ENCODE measurements at regions not wholly inside any gene's neighbourhood (a gene's known extent, or its start where the extent isn't known, plus 50 kb on each side); places are given as distances from the start of the nearest gene placed in this dataset.

DNA sequence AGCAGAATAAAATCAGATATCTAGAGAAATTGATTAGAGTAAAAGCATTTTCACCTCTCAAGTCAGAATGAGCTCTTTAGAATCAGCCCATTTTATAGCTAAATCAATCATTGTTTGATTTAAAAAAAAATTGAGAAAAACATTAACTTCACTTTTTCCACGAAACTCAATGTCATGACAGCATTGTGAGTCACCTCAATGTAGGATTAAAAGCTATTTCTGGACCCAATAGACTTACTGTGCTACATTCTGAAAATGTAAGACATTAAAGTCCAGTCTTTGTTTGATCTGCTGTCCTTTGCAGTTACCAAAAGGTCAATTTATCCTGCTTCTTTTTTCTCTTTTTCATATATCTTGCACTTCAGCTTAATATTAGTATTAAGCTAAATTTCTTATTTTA, 519.4 kb upstream of the ZNF337 start:
- peak; percentile 83 for DNase-seq
- Histone ChIP-seq H3F3A (ENCODE audit: insufficient read depth) (peaks cover 9% of the 10 kb centered on the region; the same call in 1 of the 2 replicates), H3K27ac (no peak overlapping the region), H3K9me2 (ENCODE audit: insufficient read depth) (no peaks in the 10 kb centered on the region), H3K4me2 (ENCODE audit: unreplicated experiment) (peak overlapping the region; percentile 31), H3K9ac (no peak overlapping the region), H3K9me3 (ENCODE audit: low read depth) (no peaks in the 10 kb centered on the region), H3K4me1 (ENCODE audit: insufficient read depth) (peaks cover 29% of the 10 kb centered on the region), H3K27me3 (replicated peaks; ENCODE audit: insufficient read depth) (no peaks in the 10 kb centered on the region), H4K20me1 (ENCODE audit: insufficient read depth) (no peaks in the 10 kb centered on the region), H3K36me3 (ENCODE audit: low read depth) (no peaks in the 10 kb centered on the region), H2AFZ (no peak overlapping the region), H3K79me2 (ENCODE audit: insufficient read depth) (no peaks in the 10 kb centered on the region), H3K4me3 (no peak overlapping the region)
- WGBS, 2 experiments (ENCODE audit: low coverage in 1 of 2, low lambda C conversion rate in 2 of 2, missing lambda C conversion rate in 2 of 2): 0% methylated on average over 1 of the region's 1 CpG
- in situ Hi-C loops (cut with MboI): no loop called here
- TF ChIP-seq EZH2 (IDR thresholded peaks at IDR 0.05; ENCODE audit: insufficient read depth, poor library complexity, severe bottlenecking) (no peak), EZH2phosphoT487 (IDR thresholded peaks at IDR 0.05; ENCODE audit: insufficient read depth, low read depth) (no peak)

DNA sequence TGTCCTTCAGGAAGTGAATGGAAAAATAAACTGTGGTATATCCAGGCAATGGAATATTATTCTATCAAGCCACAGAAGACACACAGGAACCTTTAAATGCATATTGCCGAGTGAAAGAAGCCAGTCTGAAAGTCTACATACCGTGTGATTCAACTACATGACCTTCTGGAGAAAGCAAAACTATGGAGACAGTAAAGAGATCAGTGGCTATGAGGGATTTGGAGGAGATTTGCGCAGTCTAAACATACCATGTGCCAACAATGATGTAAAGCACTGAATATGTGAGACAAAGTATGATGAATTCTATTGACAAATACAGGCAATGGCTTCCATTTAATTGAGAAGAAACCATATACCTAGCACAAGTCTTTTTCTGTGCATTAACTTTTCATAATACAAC, 518.3 kb upstream of the ZNF337 start:
- no peak overlapping the region for H2AFZ ChIP-seq
- H3K4me2 ChIP-seq (ENCODE audit: unreplicated experiment): no peak overlapping the region
- no peaks in the 10 kb centered on the region for H3K9me3 ChIP-seq (ENCODE audit: low read depth)
- in situ Hi-C loops (cut with MboI): no loop called here
- no peak overlapping the region for H3K4me3 ChIP-seq
- peaks cover 9% of the 10 kb centered on the region; the same call in 1 of the 2 replicates for H3F3A ChIP-seq (ENCODE audit: insufficient read depth)
- 44 to 59% methylated on average over 3 of the region's 3 CpGs for WGBS, 2 experiments (ENCODE audit: low coverage in 1 of 2, low lambda C conversion rate in 2 of 2, missing lambda C conversion rate in 2 of 2)
- peak; percentile 30 for DNase-seq
- H3K36me3 ChIP-seq (ENCODE audit: low read depth): no peaks in the 10 kb centered on the region
- no peaks in the 10 kb centered on the region for H3K9me2 ChIP-seq (ENCODE audit: insufficient read depth)
- H3K9ac ChIP-seq: no peak overlapping the region
- H3K27me3 ChIP-seq (replicated peaks; ENCODE audit: insufficient read depth): no peaks in the 10 kb centered on the region
- H3K27ac ChIP-seq: no peak overlapping the region
- H3K79me2 ChIP-seq (ENCODE audit: insufficient read depth): no peaks in the 10 kb centered on the region
- TF ChIP-seq EZH2phosphoT487 (IDR thresholded peaks at IDR 0.05; ENCODE audit: insufficient read depth, low read depth) (no peak), EZH2 (IDR thresholded peaks at IDR 0.05; ENCODE audit: insufficient read depth, poor library complexity, severe bottlenecking) (no peak)
- H3K4me1 ChIP-seq (ENCODE audit: insufficient read depth): peaks cover 29% of the 10 kb centered on the region
- H4K20me1 ChIP-seq (ENCODE audit: insufficient read depth): no peaks in the 10 kb centered on the region

DNA sequence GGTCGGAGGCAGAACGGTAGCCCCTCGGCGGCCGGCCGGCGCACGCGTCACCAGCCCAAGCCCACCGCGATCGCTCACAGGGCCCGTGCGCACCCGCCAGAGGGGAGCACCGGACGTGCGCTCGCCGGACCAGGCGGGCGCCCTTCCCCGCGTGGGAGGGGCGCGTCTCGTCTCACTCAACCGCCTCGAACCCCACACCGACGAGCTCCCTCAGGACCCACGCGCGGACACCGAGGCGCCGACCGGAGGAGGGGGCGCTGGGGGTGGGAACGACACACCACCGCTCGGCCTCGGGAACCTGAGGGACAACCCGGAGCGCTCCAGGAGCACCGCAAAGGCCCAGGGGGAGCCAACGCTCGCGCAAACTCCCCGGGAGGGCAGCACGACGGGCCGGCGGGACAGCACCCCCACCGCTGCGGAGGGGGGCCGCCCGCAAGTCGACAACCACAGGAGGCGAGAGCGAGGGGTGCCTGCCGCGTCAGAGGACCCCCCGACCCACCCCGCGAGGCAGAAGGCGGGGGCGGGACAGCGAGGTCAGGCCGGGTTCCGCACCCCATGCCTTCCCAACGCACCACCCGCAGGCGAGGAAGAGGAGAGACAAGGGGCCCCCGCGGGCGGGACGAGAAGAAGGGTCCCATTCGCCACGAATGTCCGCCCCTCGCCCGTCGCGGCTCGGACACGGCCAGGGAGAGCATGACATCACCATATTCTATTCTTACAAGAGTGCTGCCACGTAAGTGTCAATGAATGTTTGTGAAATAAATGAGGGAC, 512.7 kb upstream of the ZNF337 start:
- H2AFZ ChIP-seq: peak overlapping the region; percentile 20; the same call in 1 of the 2 replicates
- H3K4me2 ChIP-seq (ENCODE audit: unreplicated experiment): no peak overlapping the region
- in situ Hi-C loops (cut with MboI): no loop called here

DNA sequence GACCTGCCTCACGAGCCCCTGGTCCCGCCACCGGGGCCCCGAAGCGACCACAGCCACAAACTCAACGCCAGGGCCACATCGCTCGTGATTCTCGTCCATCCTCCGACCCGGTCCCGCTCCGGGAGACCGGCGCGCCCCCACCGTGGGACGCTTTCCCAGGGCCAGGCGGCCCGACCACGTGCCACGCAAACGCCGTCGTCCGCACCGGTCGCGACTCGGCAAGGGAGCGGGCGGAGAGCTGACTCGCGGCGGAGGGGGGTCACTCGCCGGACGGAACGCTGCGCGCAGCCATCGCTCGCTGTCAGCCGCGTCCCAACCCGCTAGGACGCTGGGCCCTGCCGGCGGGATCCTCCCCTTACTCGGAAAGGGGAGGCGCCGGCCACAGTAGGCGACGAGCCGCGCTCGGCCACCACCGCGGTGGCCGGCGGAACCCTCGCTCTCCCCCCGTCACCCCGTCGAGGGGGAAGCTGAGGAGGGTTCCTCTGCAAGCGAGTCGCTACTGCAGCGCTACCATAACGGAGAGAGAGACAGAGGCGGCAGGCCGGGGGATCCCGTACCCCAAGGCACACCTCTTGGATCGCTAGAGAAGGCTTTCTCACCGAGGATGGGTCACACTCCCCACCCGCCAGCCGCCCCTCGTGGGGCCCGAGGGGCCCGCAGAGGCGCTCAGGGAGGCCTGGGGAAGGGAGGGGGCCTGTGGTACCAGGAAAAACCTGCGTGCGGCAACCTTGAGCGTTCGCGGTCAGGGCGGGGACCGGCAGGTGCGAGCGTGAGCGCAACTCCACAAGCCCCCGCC, 511.8 kb upstream of the ZNF337 start:
- Histone ChIP-seq H3K9me3 (ENCODE audit: low read depth) (no peaks in the 10 kb centered on the region), H3K27me3 (replicated peaks; ENCODE audit: insufficient read depth) (peaks cover 29% of the 10 kb centered on the region), H3F3A (ENCODE audit: insufficient read depth) (no peaks in the 10 kb centered on the region), H3K27ac (no peak overlapping the region), H3K36me3 (ENCODE audit: low read depth) (no peaks in the 10 kb centered on the region), H3K4me3 (peak overlapping the region; percentile 45), H2AFZ (peak overlapping the region; percentile 68), H3K4me2 (ENCODE audit: unreplicated experiment) (no peak overlapping the region), H3K79me2 (ENCODE audit: insufficient read depth) (no peaks in the 10 kb centered on the region), H4K20me1 (ENCODE audit: insufficient read depth) (no peaks in the 10 kb centered on the region), H3K9ac (no peak overlapping the region), H3K4me1 (ENCODE audit: insufficient read depth) (no peaks in the 10 kb centered on the region), H3K9me2 (ENCODE audit: insufficient read depth) (no peaks in the 10 kb centered on the region)
- DNase-seq: peak; percentile 23
- in situ Hi-C loops (cut with MboI): no loop called here
- WGBS, 2 experiments (ENCODE audit: low coverage in 1 of 2, low lambda C conversion rate in 2 of 2, missing lambda C conversion rate in 2 of 2): 12 to 13% methylated on average over 77 to 87 of the region's 91 CpGs
- TF ChIP-seq EZH2phosphoT487 (IDR thresholded peaks at IDR 0.05; ENCODE audit: insufficient read depth, low read depth) (no peak), EZH2 (IDR thresholded peaks at IDR 0.05; ENCODE audit: insufficient read depth, poor library complexity, severe bottlenecking) (no peak)

More for the DNA sequence above, 512.7 kb upstream of the ZNF337 start:
- H3K9ac ChIP-seq: no peak overlapping the region
- no peaks in the 10 kb centered on the region for H3K9me2 ChIP-seq (ENCODE audit: insufficient read depth)
- no peaks in the 10 kb centered on the region for H3K9me3 ChIP-seq (ENCODE audit: low read depth)
- no peak for TF ChIP-seq EZH2 (IDR thresholded peaks at IDR 0.05; ENCODE audit: insufficient read depth, poor library complexity, severe bottlenecking)
- TF ChIP-seq EZH2phosphoT487 (IDR thresholded peaks at IDR 0.05; ENCODE audit: insufficient read depth, low read depth): no peak
- peak overlapping the region; percentile 19; the same call in 1 of the 2 replicates for H3K4me3 ChIP-seq
- H3F3A ChIP-seq (ENCODE audit: insufficient read depth): no peaks in the 10 kb centered on the region
- no peaks in the 10 kb centered on the region for H4K20me1 ChIP-seq (ENCODE audit: insufficient read depth)
- 19 to 21% methylated on average over 63 to 73 of the region's 88 CpGs for WGBS, 2 experiments (ENCODE audit: low coverage in 1 of 2, low lambda C conversion rate in 2 of 2, missing lambda C conversion rate in 2 of 2)
- no peak overlapping the region for H3K27ac ChIP-seq
- H3K36me3 ChIP-seq (ENCODE audit: low read depth): no peaks in the 10 kb centered on the region
- H3K4me1 ChIP-seq (ENCODE audit: insufficient read depth): no peaks in the 10 kb centered on the region
- H3K79me2 ChIP-seq (ENCODE audit: insufficient read depth): no peaks in the 10 kb centered on the region
- DNase-seq: peak; percentile 33
- peaks cover 29% of the 10 kb centered on the region for H3K27me3 ChIP-seq (replicated peaks; ENCODE audit: insufficient read depth)

Data from GM23248 (cell line).